ENCODE measurements at regions not wholly inside any gene's neighbourhood (a gene's known extent, or its start where the extent isn't known, plus 50 kb on each side); places are given as distances from the start of the nearest gene placed in this dataset.

DNA sequence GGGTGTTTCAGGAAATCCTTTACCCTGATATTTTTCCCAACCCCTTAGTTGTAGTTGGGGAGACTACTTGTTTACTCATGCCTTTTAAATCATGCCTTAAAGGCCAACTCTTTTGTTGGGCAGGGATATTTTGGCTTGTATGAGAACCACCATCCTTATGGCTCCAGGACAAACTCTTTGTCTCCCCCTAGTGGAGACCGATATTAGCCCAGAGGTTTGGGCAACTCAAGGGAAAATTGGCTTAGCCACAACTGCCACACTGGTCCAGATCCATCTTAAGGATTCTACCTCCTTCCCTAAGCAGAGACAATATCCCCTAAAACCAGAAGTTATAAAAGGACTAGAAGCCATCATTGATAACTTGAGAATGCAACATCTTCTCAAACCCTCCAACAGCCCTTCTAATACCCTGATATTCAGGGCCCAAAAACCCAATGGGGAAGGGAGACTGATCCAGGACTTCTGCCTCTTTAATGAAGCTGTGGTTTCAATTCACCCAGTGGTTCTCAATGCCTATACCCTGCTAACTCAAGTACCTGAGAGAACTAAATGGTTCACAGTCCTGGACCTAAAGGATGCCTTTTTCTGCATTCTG lies 100.9 kb upstream of the HCN1 start:
- no peak overlapping the region for H3K4me3 ChIP-seq
- H3K27me3 ChIP-seq = no peaks in the 10 kb centered on the region
- WGBS (ENCODE audit: low lambda C conversion rate, missing lambda C conversion rate) = 31% methylated on average over 1 of the region's 1 CpG
- DNase-seq (ENCODE audit: low spot score) = no peak
- H2AFZ ChIP-seq = no peak overlapping the region
- no peaks in the 10 kb centered on the region for H3K36me3 ChIP-seq (replicated peaks; ENCODE audit: insufficient read depth, low read depth)
- no peaks in the 10 kb centered on the region for H3K9me2 ChIP-seq (replicated peaks; ENCODE audit: insufficient read depth)
- no peak overlapping the region for H3K4me2 ChIP-seq
- no peaks in the 10 kb centered on the region for H3K4me1 ChIP-seq (ENCODE audit: insufficient read depth)
- H3K9me3 ChIP-seq (ENCODE audit: low read depth) = no peaks in the 10 kb centered on the region
- H4K20me1 ChIP-seq (ENCODE audit: insufficient read depth, poor library complexity, severe bottlenecking) = no peaks in the 10 kb centered on the region
- H3K27ac ChIP-seq = no peak overlapping the region
- TF ChIP-seq, protein P1, sequence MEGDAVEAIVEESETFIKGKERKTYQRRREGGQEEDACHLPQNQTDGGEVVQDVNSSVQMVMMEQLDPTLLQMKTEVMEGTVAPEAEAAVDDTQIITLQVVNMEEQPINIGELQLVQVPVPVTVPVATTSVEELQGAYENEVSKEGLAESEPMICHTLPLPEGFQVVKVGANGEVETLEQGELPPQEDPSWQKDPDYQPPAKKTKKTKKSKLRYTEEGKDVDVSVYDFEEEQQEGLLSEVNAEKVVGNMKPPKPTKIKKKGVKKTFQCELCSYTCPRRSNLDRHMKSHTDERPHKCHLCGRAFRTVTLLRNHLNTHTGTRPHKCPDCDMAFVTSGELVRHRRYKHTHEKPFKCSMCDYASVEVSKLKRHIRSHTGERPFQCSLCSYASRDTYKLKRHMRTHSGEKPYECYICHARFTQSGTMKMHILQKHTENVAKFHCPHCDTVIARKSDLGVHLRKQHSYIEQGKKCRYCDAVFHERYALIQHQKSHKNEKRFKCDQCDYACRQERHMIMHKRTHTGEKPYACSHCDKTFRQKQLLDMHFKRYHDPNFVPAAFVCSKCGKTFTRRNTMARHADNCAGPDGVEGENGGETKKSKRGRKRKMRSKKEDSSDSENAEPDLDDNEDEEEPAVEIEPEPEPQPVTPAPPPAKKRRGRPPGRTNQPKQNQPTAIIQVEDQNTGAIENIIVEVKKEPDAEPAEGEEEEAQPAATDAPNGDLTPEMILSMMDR (IDR thresholded peaks at IDR 0.05; ENCODE audit: poor library complexity) = no peak
- TF ChIP-seq EZH2 (IDR thresholded peaks at IDR 0.05; ENCODE audit: borderline replicate concordance) (no peak), EZH2phosphoT487 (IDR thresholded peaks at IDR 0.05; ENCODE audit: low read depth, severe bottlenecking, unreplicated experiment) (no peak)
- no peaks in the 10 kb centered on the region for H3K79me2 ChIP-seq

DNA sequence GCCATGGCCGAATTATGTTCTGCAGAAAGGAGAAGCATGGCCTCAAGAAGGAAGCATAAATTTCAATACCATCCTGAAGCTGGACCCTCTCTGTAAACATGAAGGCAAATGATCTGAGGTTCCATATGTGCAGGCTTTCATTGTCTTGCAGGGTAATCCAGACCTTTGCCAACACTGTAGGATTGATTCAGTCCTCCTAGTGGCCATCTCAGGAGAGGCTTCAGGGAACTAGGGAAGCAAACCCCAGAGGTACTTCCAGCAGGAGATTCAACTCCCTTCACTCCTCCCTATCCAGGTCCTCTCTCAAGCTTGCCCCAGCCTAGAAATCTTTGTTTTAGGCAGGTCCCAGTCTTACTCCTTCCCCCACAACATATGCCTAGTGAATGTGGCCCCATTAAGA lies 99.3 kb upstream of the HCN1 start:
- 80% methylated on average over 1 of the region's 1 CpG for WGBS (ENCODE audit: low lambda C conversion rate, missing lambda C conversion rate)
- no peak for TF ChIP-seq EZH2 (IDR thresholded peaks at IDR 0.05; ENCODE audit: borderline replicate concordance)
- TF ChIP-seq, protein P1 (IDR thresholded peaks at IDR 0.05; ENCODE audit: poor library complexity) = no peak
- no peak for TF ChIP-seq EZH2phosphoT487 (IDR thresholded peaks at IDR 0.05; ENCODE audit: low read depth, severe bottlenecking, unreplicated experiment)
- H2AFZ ChIP-seq = no peak overlapping the region
- no peaks in the 10 kb centered on the region for H4K20me1 ChIP-seq (ENCODE audit: insufficient read depth, poor library complexity, severe bottlenecking)
- H3K27ac ChIP-seq = no peak overlapping the region
- H3K9me2 ChIP-seq (replicated peaks; ENCODE audit: insufficient read depth) = no peaks in the 10 kb centered on the region
- no peak for DNase-seq (ENCODE audit: low spot score)
- no peaks in the 10 kb centered on the region for H3K9me3 ChIP-seq (ENCODE audit: low read depth)
- no peaks in the 10 kb centered on the region for H3K79me2 ChIP-seq
- no peak overlapping the region for H3K4me3 ChIP-seq
- no peaks in the 10 kb centered on the region for H3K27me3 ChIP-seq
- no peaks in the 10 kb centered on the region for H3K36me3 ChIP-seq (replicated peaks; ENCODE audit: insufficient read depth, low read depth)
- H3K4me2 ChIP-seq = no peak overlapping the region
- no peaks in the 10 kb centered on the region for H3K4me1 ChIP-seq (ENCODE audit: insufficient read depth)

DNA sequence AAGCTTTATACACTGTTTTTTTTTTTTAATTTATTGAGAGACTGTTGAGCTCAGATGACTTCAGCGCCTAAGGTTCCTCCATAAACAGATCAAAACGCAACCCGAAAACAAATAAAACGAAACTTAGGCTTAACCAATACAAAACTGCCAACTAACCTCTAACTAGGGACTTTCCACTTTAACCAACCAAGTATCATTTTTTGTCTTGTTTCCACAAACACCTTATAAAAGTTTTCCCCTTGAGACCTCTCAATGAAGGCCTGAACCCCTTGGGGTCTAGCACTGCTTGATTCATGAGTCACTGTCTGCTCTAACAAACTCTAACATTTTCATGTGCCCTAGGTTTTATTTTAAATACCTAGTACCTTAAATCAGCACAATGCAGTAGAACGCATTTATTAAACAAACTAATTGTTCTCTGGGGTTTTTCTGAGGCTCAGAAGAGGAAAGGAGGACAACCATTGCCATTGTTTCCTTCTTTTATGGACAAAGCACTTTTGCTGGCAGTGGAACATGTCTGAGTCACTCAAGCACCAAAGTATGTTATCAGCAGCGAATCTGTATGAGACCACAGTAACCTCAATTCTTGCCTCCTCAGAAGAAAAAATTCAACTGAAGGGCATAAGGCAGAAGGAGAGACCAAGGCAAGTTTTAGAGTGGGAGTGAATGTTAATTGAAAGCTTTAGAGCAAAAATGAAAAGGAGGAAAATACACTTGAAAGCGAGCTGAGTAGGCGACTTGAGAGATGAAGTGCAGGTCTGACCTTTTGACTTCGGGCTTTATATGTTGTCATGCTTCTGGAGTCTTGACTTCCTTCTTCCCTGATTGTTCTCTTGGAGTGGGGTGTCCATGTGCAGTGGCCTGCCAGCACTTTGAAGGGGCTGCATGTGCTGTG lies 97.7 kb upstream of the HCN1 start:
- H3K27me3 ChIP-seq = no peaks in the 10 kb centered on the region
- no peaks in the 10 kb centered on the region for H3K9me2 ChIP-seq (replicated peaks; ENCODE audit: insufficient read depth)
- H3K27ac ChIP-seq = no peak overlapping the region
- H3K9me3 ChIP-seq (ENCODE audit: low read depth) = no peaks in the 10 kb centered on the region
- H3K4me2 ChIP-seq = no peak overlapping the region
- H3K79me2 ChIP-seq = no peaks in the 10 kb centered on the region
- TF ChIP-seq EZH2phosphoT487 (IDR thresholded peaks at IDR 0.05; ENCODE audit: low read depth, severe bottlenecking, unreplicated experiment) (no peak), EZH2 (IDR thresholded peaks at IDR 0.05; ENCODE audit: borderline replicate concordance) (no peak)
- TF ChIP-seq, protein P1 (IDR thresholded peaks at IDR 0.05; ENCODE audit: poor library complexity) = no peak
- H4K20me1 ChIP-seq (ENCODE audit: insufficient read depth, poor library complexity, severe bottlenecking) = no peaks in the 10 kb centered on the region
- no peaks in the 10 kb centered on the region for H3K36me3 ChIP-seq (replicated peaks; ENCODE audit: insufficient read depth, low read depth)
- DNase-seq (ENCODE audit: low spot score) = no peak
- no peak overlapping the region for H2AFZ ChIP-seq
- H3K4me1 ChIP-seq (ENCODE audit: insufficient read depth) = no peaks in the 10 kb centered on the region
- 86% methylated on average over 9 of the region's 9 CpGs for WGBS (ENCODE audit: low lambda C conversion rate, missing lambda C conversion rate)
- no peak overlapping the region for H3K4me3 ChIP-seq

All from hepatocyte (in vitro differentiated cells).